ENCODE measurements at regions not wholly inside any gene's neighbourhood (a gene's known extent, or its start where the extent isn't known, plus 50 kb on each side); places are given as distances from the start of the nearest gene placed in this dataset.

GRCh38 chr2:858646-859045, 92.0 kb upstream of the SNTG2 start:
- no peak for DNase-seq

- DNase-seq: no peak
Measured at GRCh38 chr2:857937-858336, 92.7 kb upstream of the SNTG2 start.

- no peak for DNase-seq
Measured at GRCh38 chr2:857081-857480, 93.6 kb upstream of the SNTG2 start.

DNA sequence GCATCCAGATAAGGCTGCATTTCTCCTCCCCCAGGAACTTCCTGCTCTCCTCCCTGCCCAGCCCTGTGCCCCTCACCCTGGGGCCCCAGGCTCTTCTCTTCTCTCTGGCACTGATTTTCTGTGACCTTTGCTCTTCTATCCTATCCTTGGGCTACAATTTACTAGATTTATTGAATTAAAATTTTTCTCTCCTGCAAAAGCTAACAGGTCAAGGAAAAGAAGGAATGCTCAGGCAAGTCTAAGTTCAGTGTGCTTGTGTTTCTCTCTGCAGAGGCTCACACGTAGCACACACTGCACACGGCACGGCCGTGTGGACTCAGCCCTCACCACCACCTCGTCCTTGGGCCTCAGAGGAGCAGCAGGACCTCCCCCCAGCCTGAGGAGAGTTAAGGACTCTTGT, 94.2 kb upstream of the SNTG2 start:
- DNase-seq: no peak

DNA sequence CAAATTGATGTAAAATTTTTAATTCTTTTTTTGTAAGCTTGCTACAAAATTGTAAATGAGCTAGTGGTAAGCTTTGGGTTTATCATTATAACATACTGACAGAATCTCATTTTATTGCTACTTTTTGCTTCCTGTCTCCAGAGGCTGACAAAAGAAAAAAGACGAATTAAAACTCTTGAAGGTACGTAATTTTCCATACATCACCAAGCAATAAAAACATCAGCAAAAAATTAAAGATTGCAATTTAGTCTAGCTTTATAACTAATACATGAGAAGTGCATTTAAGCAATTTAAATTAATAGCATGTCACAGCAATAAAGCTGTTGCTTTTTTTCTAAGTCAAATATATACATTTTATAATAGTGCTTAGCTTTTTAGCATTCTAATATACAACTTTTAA, 94.6 kb upstream of the SNTG2 start:
- no peak for DNase-seq

DNA sequence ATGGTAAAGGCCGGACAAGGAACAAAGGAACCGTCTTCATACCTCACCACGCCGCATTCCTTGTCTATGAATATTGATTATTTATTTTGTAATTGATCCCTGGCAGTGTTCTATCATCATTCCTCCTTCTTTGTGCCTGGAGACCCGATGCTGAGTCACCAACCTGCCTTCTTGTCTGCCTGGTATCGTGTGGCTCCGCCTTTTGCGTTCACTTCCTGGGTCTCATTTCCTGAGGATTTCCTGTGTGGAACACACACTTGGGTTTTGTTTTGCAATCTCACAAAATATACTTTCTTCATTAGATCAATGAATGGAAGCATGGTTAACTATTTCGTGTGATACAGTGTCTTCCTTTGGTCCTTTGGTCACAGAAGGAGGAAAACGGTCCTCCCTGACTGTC, 95.5 kb upstream of the SNTG2 start:
- no peak for DNase-seq

- peak; percentile 59 for DNase-seq
Measured at GRCh38 chr2:854460-854859, 96.2 kb upstream of the SNTG2 start.

DNA sequence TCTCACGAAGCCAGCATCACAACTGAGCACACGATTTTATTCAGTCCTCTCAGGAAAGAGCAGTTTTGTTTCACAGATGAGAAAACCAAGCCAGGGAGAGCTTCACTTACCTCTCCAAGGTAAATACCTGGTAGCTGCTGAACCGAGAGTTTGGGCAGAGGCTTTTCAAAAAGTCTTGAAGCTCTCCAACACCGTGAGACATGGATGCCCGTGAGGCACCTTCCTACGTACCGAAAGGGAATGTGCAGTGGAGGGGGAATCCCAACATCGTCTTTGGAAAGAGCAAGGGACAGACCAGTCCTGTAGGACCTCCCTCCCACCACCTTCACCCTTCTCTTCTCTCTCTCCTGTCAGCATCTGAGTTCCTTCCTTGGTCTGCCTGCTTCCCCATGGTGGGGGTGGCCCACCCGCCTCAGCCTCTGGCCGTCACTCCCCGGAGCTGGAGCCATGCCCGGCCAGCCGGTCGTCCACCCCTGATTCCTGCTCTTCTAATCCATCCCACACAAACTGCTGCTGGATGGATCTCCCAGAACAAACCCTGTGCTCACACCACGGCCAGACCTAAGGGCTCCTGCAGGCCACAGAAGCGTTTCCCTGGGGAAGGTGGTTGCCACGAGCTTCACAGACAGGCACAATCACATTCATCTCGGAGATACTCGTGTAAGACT, 97.3 kb upstream of the SNTG2 start:
- DNase-seq: no peak

DNA sequence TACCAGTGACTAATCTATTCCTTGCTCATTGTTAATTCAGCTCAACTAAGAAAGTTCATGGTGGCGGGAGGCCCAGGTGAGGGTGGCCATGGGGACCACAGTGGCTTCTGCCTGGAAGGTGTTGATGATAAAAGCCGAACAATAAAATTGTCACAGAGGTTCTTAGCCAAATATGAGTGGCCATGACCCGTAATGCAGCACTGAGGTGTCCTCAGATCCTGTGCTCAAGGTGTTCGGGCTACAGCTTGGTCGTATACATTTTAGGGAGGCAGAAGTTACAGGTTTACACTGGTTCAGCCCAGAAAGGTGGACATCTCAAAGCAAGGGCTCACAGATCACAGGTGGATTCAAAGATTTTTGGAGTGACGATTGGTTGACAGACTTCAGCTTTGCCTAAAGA, 98.5 kb upstream of the SNTG2 start:
- no peak for DNase-seq

- DNase-seq: no peak
Measured at GRCh38 chr2:851680-852079, 99.0 kb upstream of the SNTG2 start.

DNA sequence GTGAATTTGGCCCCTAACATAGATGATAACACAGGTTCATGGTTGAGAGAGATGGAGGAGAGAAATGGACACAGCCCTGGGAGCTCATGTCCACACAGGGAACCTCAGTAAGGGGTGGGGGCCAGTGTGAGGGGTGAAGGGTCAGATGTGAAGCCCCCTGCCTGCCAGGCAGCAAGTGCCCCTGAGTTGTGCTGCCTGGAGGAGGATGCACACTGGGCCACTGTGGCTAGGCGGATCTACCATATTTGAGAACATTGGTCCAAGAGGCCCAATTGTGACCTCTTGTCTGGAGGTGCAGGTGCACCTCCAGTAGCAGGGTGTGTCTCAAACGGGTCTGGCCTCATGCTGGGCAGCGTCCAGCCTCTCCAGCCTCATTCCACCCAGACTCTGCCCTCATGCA, 99.6 kb upstream of the SNTG2 start:
- DNase-seq: no peak

DNA sequence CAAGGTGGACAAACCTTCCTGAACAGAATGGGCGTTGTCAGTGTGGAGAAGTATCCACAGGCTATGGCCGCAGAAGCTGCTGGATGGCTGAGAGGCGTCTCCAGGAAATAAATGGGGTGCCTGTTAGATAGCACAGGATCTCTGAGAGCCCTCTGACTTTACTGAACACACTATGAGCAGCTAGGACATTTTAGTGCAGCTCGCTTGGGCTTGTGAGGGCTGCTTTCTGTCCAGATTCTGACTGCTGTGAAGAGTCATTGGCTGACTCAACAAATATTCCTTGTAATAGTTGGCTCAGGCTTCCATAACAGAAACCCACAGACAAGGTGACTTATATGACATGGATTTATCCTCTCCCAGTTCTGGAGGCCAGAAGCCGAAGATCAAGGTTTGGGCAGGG, 100.2 kb upstream of the SNTG2 start:
- DNase-seq: no peak

DNA sequence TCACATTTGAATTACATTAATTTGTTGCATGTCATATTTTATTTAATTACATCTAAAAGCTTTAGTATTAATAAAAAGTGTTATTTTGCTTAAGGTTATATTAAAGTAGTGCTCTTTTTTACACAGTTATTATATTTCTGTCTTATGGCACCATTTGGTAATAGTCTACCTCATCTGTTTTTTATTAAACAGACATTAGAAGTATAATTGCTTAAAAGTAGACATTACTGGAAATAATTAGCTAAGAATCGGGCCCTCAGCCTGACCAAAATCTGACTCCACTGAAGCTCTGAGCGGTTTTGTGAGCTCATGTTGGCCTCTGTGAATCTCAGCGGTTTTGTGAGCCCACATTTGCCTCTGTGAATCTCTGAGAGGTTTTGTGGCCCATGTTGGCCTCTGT, 102.5 kb upstream of the SNTG2 start:
- DNase-seq: no peak

- DNase-seq: no peak
Measured at GRCh38 chr2:847669-848068, 103.0 kb upstream of the SNTG2 start.

- DNase-seq: no peak
Measured at GRCh38 chr2:844715-845114, 105.9 kb upstream of the SNTG2 start.

DNA sequence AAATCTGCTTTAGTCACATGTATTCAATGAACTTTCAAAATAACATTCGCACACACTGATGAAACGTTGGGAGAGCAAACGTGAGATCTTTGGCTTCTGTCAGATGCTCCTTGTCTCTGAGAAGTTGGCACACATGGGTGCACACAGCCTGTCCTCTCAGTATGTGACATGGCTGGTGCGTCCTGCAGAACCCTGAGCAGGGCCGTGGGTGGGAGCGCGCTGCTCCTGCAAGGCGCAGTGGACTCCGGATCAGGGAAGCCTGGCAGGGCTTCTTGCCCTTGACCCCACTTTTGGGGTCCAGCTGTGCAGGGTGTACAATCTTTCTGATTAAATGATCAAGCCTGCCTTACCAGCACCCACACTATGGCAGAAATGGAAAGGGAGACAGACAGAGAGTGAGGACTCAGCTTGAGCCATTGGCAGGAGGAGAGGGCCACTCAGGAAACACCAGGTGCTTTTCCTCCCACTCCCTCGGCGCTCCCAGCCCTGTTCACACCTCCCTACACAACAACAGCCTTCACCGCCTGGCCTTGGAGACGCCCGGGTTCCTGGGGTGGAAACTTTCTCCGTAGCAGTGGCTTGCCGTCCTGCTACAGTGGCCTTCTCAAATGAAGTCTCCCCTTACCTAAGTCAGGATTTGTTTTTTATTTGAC, 108.4 kb upstream of the SNTG2 start:
- DNase-seq: no peak

- no peak for DNase-seq
Measured at GRCh38 chr2:841036-841435, 109.6 kb upstream of the SNTG2 start.

- DNase-seq: no peak
Measured at GRCh38 chr2:834233-834632, 116.4 kb upstream of the SNTG2 start.

DNA sequence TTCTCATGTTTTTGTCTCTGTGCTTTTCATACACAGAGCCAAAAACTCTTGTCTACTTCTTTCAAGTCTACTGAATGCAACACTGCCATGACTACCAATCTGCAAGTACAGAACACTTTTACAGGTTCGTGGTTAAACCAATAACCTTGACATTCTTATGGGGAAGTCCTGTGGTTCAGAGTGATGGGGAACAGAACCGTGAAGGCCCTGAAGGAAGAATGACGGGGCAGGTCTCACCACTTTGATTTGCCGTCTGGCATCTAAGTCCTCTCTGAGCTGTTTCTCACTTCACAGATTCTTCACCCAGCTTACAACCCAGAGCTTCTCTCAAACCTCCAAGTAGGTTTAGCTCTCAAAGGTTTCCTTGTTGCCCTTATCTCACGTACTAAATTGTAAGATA, 117.5 kb upstream of the SNTG2 start:
- DNase-seq: no peak

GRCh38 chr2:832635-833034, 118.0 kb upstream of the SNTG2 start:
- no peak for DNase-seq

- DNase-seq: no peak
Measured at GRCh38 chr2:831622-832021, 119.0 kb upstream of the SNTG2 start.

- no peak for DNase-seq
Measured at GRCh38 chr2:831225-831536, 119.5 kb upstream of the SNTG2 start.

DNA sequence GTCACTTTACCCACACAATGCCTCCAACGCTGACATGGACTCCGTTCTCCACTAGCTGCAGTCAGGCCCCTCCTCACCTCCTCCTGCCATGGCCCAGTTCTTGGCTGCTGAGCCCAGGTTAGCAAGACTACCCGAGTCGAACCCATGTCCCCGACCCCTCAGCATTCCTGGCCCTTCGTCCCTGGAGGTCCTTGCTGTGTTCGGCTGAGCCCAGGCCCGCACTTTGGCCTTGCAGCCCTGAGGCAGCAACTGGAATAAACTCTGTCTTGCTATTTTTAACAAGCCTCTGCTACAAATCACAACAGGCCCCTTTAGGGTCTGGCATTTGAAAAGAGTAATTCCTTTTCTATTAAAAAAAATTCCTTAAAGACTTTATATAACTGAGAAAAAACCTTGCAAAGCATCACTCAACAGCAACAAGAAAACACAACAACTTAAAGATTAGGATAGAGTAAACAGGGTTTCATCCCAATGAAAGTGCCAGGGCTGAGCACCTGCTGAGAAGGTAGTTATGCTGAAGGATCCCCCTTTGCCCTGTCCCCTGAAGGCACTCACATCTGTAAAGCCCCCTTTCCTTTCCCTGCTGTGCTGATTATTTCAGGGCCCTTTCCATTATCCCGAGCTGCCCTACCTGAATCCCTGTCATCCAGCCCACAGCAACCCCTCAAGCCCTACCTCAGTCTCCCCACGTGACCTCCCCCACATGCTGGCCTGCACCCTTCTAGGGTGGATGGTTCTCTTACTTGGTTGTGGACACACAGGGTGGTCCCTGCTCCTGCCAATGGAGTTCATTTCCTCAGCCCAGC, 120.0 kb upstream of the SNTG2 start:
- DNase-seq: no peak

- DNase-seq: no peak
Measured at GRCh38 chr2:829047-829446, 121.6 kb upstream of the SNTG2 start.

- no peak for DNase-seq
Measured at GRCh38 chr2:824954-825353, 125.7 kb upstream of the SNTG2 start.
